IMR-90 (cell line): ENCODE measurements at regions not wholly inside any gene's neighbourhood (a gene's known extent, or its start where the extent isn't known, plus 50 kb on each side); places are given as distances from the start of the nearest gene placed in this dataset.

Source experiments
- POLR2A ChIP-seq: IDR thresholded peaks from 2 replicates; pipeline ENCODE4 v1.6.1; 2012; ENCODE audit warnings: mild to moderate bottlenecking, low read depth, low read length
- SMC3 ChIP-seq: fragments of 150-350 bp; IDR thresholded peaks from 2 replicates; pipeline ENCODE4 v1.6.1; 2016; ENCODE audit warnings: low read depth, mild to moderate bottlenecking, antibody characterized with exemption, low read length, moderate library complexity
- TF ChIP-seq, protein P1 (sequence below): conservative IDR thresholded peaks from 2 replicates; pipeline ENCODE4 v1.5.1; 2012; ENCODE audit warnings: mild to moderate bottlenecking, low read depth, low read length, improper control_type of control experiment

DNA sequence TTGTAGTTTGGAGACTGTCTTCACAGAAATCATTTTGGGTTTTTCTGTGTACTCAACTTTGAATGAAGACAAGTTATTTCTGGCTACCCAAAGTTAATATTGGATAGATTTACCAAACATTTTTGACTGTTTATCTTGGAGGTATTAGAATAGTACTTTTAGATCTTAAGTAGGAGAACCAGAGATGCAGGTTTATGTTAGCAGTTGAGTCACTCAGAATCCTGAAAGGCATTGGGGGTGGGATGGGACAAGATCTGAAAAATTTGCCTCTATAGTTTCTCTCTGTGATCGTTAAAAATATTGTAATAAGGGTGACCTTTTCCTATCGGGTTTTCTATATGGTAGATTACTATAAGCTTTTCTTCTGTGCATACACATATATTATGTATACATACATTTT lies 112.3 kb downstream of the TTC6 start:
- TF ChIP-seq, protein P1, sequence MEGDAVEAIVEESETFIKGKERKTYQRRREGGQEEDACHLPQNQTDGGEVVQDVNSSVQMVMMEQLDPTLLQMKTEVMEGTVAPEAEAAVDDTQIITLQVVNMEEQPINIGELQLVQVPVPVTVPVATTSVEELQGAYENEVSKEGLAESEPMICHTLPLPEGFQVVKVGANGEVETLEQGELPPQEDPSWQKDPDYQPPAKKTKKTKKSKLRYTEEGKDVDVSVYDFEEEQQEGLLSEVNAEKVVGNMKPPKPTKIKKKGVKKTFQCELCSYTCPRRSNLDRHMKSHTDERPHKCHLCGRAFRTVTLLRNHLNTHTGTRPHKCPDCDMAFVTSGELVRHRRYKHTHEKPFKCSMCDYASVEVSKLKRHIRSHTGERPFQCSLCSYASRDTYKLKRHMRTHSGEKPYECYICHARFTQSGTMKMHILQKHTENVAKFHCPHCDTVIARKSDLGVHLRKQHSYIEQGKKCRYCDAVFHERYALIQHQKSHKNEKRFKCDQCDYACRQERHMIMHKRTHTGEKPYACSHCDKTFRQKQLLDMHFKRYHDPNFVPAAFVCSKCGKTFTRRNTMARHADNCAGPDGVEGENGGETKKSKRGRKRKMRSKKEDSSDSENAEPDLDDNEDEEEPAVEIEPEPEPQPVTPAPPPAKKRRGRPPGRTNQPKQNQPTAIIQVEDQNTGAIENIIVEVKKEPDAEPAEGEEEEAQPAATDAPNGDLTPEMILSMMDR: no peak
- no peak for TF ChIP-seq POLR2A
- no peak for TF ChIP-seq SMC3
